Mesodermal cell (in vitro differentiated cells): ENCODE measurements at regions not wholly inside any gene's neighbourhood (a gene's known extent, or its start where the extent isn't known, plus 50 kb on each side); places are given as distances from the start of the nearest gene placed in this dataset.

Source experiments
- H3K27ac ChIP-seq: 2 replicates; pipeline ENCODE4 v1.7.0; 2013; ENCODE audit warnings: mild to moderate bottlenecking, low read depth, low read length, moderate library complexity; ENCODE audit not compliant: severe bottlenecking
- H3K36me3 ChIP-seq: 2 replicates; pipeline ENCODE4 v1.7.1; 2013; ENCODE audit warnings: mild to moderate bottlenecking, low read length, moderate library complexity; ENCODE audit not compliant: control insufficient read depth, insufficient read depth
- H3K4me1 ChIP-seq: one replicate; pipeline ENCODE4 v1.7.1; 2013; ENCODE audit warnings: mild to moderate bottlenecking, low read length; ENCODE audit not compliant: insufficient read depth, control insufficient read depth, poor library complexity, severe bottlenecking
- H3K4me3 ChIP-seq: 2 replicates; pipeline ENCODE4 v1.7.0; 2013; ENCODE audit warnings: low read length, control low read depth, mild to moderate bottlenecking; ENCODE audit not compliant: insufficient read depth, poor library complexity, severe bottlenecking; ENCODE audit errors: extremely low read depth
- H3K9me3 ChIP-seq: 2 replicates; pipeline ENCODE4 v1.7.1; 2013; ENCODE audit warnings: mild to moderate bottlenecking, low read length, moderate library complexity; ENCODE audit not compliant: control insufficient read depth
- WGBS, 2 experiments: methylation state at CpG; one replicate each; pipeline ENCODE4 v1.1.5; 2013; ENCODE audit warnings: missing lambda C conversion rate in 2 of 2; ENCODE audit not compliant: insufficient coverage in 2 of 2; 5-methylcytosine and 5-hydroxymethylcytosine counted together

DNA sequence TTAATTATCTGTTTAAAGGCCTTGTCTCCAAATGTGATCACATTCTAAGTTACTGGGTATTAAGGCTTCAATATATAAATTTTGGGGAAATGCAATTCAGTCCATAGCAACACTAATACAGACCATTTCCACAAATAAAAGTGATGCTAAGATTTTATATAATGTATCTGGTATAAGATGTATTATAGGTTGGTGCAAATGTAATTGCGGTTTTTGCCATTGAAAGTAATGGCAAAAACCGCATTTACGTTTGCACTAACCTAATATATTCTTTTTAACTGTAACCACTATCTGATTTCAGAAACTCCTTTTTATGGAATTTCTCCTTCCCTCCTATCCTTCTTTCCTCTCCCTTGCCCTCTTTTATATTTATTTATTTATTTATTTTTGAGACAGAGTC lies 1020.6 kb downstream of the BCL11A start:
- Histone ChIP-seq H3K9me3 (no peaks in the 10 kb centered on the region), H3K27ac (no peak overlapping the region), H3K4me3 (no peak overlapping the region), H3K36me3 (no peaks in the 10 kb centered on the region), H3K4me1 (no peaks in the 10 kb centered on the region)
- WGBS, 2 experiments: 100% methylated on average over 2 of the region's 3 CpGs; no CpG with 5 or more reads in 1 of the 2 experiments

- no peaks in the 10 kb centered on the region for H3K9me3 ChIP-seq
- no peaks in the 10 kb centered on the region for H3K4me1 ChIP-seq
- H3K36me3 ChIP-seq: no peaks in the 10 kb centered on the region
- 80 to 100% methylated on average over 1 of the region's 1 CpG for WGBS, 2 experiments
- no peak overlapping the region for H3K4me3 ChIP-seq
- H3K27ac ChIP-seq: no peak overlapping the region
These were observed 1023.2 kb downstream of the BCL11A start for GRCh38 chr2:59530258-59530657.

DNA sequence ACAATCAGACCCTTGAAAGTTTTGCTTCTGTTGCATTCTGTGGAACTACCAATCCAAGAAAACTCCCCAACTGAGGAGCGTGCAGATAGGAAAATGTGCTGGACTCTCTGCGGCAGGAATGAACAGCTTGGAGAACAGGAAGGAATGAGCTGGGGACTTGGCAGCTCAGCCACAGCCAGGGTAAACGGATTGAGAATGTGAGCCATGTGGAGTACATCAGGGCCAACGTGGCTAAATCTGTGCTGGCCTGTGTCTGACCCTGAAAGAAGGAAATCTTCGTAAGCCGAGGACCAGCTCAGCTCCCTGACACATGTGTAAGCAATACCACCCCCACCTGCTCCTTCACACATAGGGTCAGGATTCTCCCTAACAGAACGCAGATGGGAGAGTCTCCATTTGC lies 1023.7 kb downstream of the BCL11A start:
- Histone ChIP-seq H3K9me3 (no peaks in the 10 kb centered on the region), H3K36me3 (no peaks in the 10 kb centered on the region), H3K4me1 (no peaks in the 10 kb centered on the region), H3K27ac (no peak overlapping the region), H3K4me3 (no peak overlapping the region)
- WGBS, 2 experiments: 86 to 93% methylated on average over 6 of the region's 7 CpGs

GRCh38 chr2:59528525-59528924 lies 1024.9 kb downstream of the BCL11A start:
- no peaks in the 10 kb centered on the region for H3K9me3 ChIP-seq
- H3K4me1 ChIP-seq: no peaks in the 10 kb centered on the region
- WGBS, 2 experiments: 81 to 85% methylated on average over 3 of the region's 4 CpGs
- no peak overlapping the region for H3K27ac ChIP-seq
- H3K4me3 ChIP-seq: no peak overlapping the region
- no peaks in the 10 kb centered on the region for H3K36me3 ChIP-seq

- Histone ChIP-seq H3K4me1 (peaks cover 5% of the 10 kb centered on the region), H3K36me3 (no peaks in the 10 kb centered on the region), H3K4me3 (no peak overlapping the region), H3K27ac (no peak overlapping the region), H3K9me3 (no peaks in the 10 kb centered on the region)
These were observed 1050.5 kb downstream of the BCL11A start for GRCh38 chr2:59502981-59503380.

DNA sequence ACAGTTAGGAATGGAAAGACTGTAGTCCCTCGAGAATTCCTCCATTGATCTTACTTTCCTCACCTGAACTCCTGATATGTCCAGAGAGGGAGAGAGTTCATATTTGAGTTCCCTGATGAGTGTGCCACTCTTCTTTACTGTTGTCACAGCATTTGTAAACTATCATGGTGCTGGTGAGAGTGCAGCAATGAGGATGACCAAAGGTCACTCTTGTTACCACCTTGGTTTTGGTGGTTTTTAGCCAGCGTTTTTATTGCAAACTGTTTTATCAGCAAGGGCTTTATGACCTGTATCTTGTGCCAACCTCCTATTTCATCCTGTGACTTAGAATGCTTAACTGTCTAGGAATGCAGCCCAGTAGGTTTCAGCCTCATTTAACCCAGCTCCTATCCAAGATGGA lies 1062.5 kb downstream of the BCL11A start:
- no peak overlapping the region for H3K27ac ChIP-seq
- no peaks in the 10 kb centered on the region for H3K4me1 ChIP-seq
- no CpG with 5 or more reads among the region's 2 CpGs for WGBS, 2 experiments
- no peaks in the 10 kb centered on the region for H3K36me3 ChIP-seq
- no peak overlapping the region for H3K4me3 ChIP-seq
- peaks cover 4% of the 10 kb centered on the region for H3K9me3 ChIP-seq

- Histone ChIP-seq H3K4me3 (no peak overlapping the region), H3K4me1 (no peaks in the 10 kb centered on the region), H3K27ac (no peak overlapping the region), H3K9me3 (no peaks in the 10 kb centered on the region), H3K36me3 (no peaks in the 10 kb centered on the region)
- WGBS, 2 experiments: no CpG with 5 or more reads among the region's 2 CpGs
These were observed 1063.3 kb downstream of the BCL11A start for GRCh38 chr2:59490192-59490591.

DNA sequence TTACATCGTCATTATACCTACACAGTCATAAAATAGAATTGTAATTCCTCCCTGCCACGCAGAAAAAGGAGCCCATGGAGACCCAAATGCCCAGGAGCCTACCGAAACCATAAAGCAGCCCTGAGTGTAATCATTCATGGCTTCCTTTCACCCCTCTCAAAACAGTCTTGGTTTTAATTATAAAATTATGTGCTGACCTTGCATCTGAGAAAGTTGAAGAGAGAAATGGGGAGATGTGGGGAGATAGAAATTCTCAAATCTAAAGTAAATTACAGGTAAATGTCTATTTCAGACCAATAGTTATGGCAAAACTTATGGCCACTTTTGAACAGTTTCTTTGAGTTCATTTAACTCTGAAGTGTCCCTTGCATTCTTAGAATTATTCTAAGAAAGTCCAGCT lies 1068.8 kb downstream of the BCL11A start:
- peaks cover 6% of the 10 kb centered on the region for H3K9me3 ChIP-seq
- H3K36me3 ChIP-seq: no peaks in the 10 kb centered on the region
- no CpG with 5 or more reads among the region's 3 CpGs for WGBS, 2 experiments
- H3K27ac ChIP-seq: no peak overlapping the region
- no peak overlapping the region for H3K4me3 ChIP-seq
- H3K4me1 ChIP-seq: no peaks in the 10 kb centered on the region

- Histone ChIP-seq H3K4me3 (no peak overlapping the region), H3K36me3 (no peaks in the 10 kb centered on the region), H3K4me1 (peaks cover 5% of the 10 kb centered on the region), H3K27ac (peak overlapping the region; percentile 59), H3K9me3 (peaks cover 6% of the 10 kb centered on the region)
- 14 to 48% methylated on average over 1 to 3 of the region's 4 CpGs for WGBS, 2 experiments
These were observed 1090.0 kb downstream of the BCL11A start for GRCh38 chr2:59463426-59463825.

DNA sequence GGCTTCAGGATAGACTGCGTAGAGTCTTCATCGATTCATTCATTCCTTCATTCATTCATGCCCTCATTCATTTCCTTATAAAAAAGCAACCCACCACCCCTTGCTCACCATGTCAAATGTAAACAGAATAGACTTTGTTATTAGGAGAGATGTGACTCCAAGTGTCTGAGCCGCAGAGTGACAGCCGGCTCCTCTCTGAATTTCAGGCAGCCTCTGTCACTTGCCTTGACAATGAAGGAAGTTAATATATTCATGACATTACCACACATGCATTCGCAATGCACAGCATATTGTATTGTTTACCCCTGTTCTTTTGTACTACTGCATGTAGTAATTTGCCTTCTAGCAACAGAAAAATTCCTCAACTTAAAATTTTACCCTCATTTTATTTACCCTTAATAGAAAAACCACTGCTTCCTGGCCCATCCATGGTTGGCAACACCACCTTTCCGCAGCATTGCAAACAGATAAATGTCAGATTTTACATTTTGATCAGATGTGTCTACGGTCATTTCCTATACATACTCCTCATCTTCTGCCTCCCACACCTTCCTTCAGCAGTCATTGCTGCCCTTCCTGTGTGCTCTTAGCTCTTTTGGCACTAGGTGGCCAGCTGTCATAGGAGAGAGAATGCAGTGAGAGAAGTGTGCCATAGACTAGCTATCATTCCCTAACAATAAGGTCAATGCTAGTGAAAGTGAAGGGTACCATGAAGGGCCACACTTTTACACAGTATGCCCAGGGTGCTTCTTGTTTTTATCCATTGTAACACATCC lies 1090.8 kb downstream of the BCL11A start:
- Histone ChIP-seq H3K27ac (peak overlapping the region; percentile 59), H3K4me3 (no peak overlapping the region), H3K9me3 (peaks cover 1% of the 10 kb centered on the region), H3K4me1 (peaks cover 5% of the 10 kb centered on the region), H3K36me3 (no peaks in the 10 kb centered on the region)
- WGBS, 2 experiments: 40 to 60% methylated on average over 2 to 3 of the region's 7 CpGs

DNA sequence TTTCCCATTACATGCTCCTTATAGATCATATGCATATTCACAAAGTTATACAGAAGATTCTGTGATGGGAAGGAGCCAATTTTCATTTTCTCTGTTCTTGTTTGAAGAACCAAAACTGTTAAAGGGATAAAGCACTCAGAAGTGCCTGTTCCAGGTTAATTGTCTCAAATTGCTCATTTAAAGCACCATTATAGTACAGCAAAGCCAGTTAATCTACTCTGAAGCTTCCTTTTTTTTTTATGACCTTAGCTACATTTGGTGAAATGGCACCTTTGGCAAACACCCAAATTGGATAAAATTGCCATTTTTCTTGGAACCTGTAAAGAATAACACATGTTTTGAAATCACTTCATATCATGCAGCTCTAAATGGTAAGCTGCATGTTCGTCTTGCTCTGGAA lies 1092.3 kb downstream of the BCL11A start:
- H3K4me3 ChIP-seq: no peak overlapping the region
- H3K9me3 ChIP-seq: no peaks in the 10 kb centered on the region
- H3K27ac ChIP-seq: no peak overlapping the region
- WGBS, 2 experiments: no CpG with 5 or more reads among the region's 1 CpG
- H3K4me1 ChIP-seq: peaks cover 5% of the 10 kb centered on the region
- H3K36me3 ChIP-seq: no peaks in the 10 kb centered on the region
